Sigmoid colon (tissue), 3 donors: ENCODE measurements at regions not wholly inside any gene's neighbourhood (a gene's known extent, or its start where the extent isn't known, plus 50 kb on each side); places are given as distances from the start of the nearest gene placed in this dataset.
"Not testable (repeated sequence)": the region's sequence is repeated elsewhere in the genome, so short reads cannot be mapped to it uniquely, and the experiment has no call there.

Source experiments
- CTCF ChIP-seq, 4 experiments: fragments of 450-650 bp in 3 of 4; fragments of 200-600 bp in 1 of 4; IDR thresholded peaks; one replicate each; pipeline ENCODE4 v1.5.1; 2016 to 2019; ENCODE audit warnings: antibody characterized with exemption in 4 of 4, mild to moderate bottlenecking in 3 of 4, moderate library complexity in 2 of 4
- POLR2A ChIP-seq, 2 donors: fragments of 450-650 bp; IDR thresholded peaks; one replicate each; pipeline ENCODE4 v1.6.1; 2016; ENCODE audit warnings: antibody characterized with exemption in 2 of 2, mild to moderate bottlenecking in 2 of 2, moderate library complexity in 2 of 2

DNA sequence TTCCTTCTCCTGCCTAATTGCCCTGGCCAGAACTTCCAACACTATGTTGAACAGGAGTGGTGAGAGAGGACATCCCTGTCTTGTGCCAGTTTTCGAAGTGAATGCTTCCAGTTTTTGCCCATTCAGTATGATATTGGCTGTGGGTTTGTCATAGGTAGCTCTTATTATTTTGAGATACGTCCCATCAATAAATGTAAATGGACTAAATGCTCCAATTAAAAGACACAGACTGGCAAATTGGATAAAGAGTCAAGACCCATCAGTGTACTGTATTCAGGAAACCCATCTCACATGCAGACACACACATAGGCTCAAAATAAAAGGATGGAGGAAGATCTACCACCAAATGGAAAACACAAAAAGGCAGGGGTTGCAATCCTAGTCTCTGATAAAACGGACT is 123.6 kb upstream of the BCHE start:
- TF ChIP-seq CTCF, POLR2A (IDR thresholded peaks at IDR 0.05): not testable (repeated sequence)
